Astrocyte (in vitro differentiated cells and primary cell): ENCODE measurements at regions not wholly inside any gene's neighbourhood (a gene's known extent, or its start where the extent isn't known, plus 50 kb on each side); places are given as distances from the start of the nearest gene placed in this dataset.

ENCODE experiments used
- DNase-seq: peaks from one replicate; pipeline ENCODE4 v3.0.0-alpha.2; 2010; ENCODE audit warnings: low read depth
- FAIRE-seq: peaks from 2 replicates; lab custom pipeline; 2011; peaks lifted over from hg19 to GRCh38; lab: Jason Lieb, UNC
- H2AFZ ChIP-seq: 2 replicates; pipeline ENCODE4 v1.6.0; 2012; ENCODE audit warnings: low read depth, low read length, inconsistent platforms
- H3K27ac ChIP-seq: 2 replicates; pipeline ENCODE4 v1.5.1; 2011; ENCODE audit warnings: low read depth, low read length, inconsistent platforms
- H3K27me3 ChIP-seq: 2 replicates; pipeline ENCODE4 v1.6.0; 2011; ENCODE audit warnings: low read length, inconsistent platforms; ENCODE audit not compliant: insufficient read depth
- H3K36me3 ChIP-seq: 2 replicates; pipeline ENCODE4 v1.5.1; 2011; ENCODE audit warnings: low read length, inconsistent platforms; ENCODE audit not compliant: insufficient read depth
- H3K4me1 ChIP-seq: 2 replicates; pipeline ENCODE4 v1.5.1; 2011; ENCODE audit warnings: low read length, inconsistent platforms; ENCODE audit not compliant: insufficient read depth
- H3K4me2 ChIP-seq: 2 replicates; pipeline ENCODE4 v1.6.0; 2012; ENCODE audit warnings: low read length, inconsistent platforms
- H3K4me3 ChIP-seq: 2 replicates; pipeline ENCODE4 v1.5.1; 2011; ENCODE audit warnings: low read depth, mild to moderate bottlenecking, low read length, inconsistent platforms; ENCODE audit not compliant: insufficient read depth
- H3K79me2 ChIP-seq: 2 replicates; pipeline ENCODE4 v1.6.0; 2012; ENCODE audit warnings: mild to moderate bottlenecking, low read length, inconsistent platforms; ENCODE audit not compliant: insufficient read depth
- H3K9ac ChIP-seq: 2 replicates; pipeline ENCODE4 v1.6.0; 2012; ENCODE audit warnings: mild to moderate bottlenecking, low read length, inconsistent platforms
- H3K9me3 ChIP-seq: 2 replicates; pipeline ENCODE4 v1.5.1; 2012; ENCODE audit warnings: low read depth, mild to moderate bottlenecking, low read length, inconsistent platforms; ENCODE audit not compliant: insufficient read depth
- H4K20me1 ChIP-seq: 2 replicates; pipeline ENCODE4 v1.6.0; 2012; ENCODE audit warnings: low read length, inconsistent platforms; ENCODE audit not compliant: insufficient read depth
- H3K27ac Mint-ChIP-seq: one replicate; pipeline ENCODE4 v1.8.0; 2021; ENCODE audit warnings: mild to moderate bottlenecking, mixed read lengths; ENCODE audit not compliant: unreplicated experiment
- H3K27me3 Mint-ChIP-seq: one replicate; pipeline ENCODE4 v1.8.0; 2021; ENCODE audit warnings: low read depth, mixed read lengths; ENCODE audit not compliant: unreplicated experiment
- H3K36me3 Mint-ChIP-seq: one replicate; pipeline ENCODE4 v1.8.0; 2021; ENCODE audit warnings: low read depth, mixed read lengths; ENCODE audit not compliant: unreplicated experiment
- H3K4me1 Mint-ChIP-seq: one replicate; pipeline ENCODE4 v1.8.0; 2021; ENCODE audit warnings: low read depth, mixed read lengths; ENCODE audit not compliant: unreplicated experiment
- H3K4me3 Mint-ChIP-seq: one replicate; pipeline ENCODE4 v1.8.0; 2021; ENCODE audit warnings: mild to moderate bottlenecking, moderate library complexity, mixed read lengths; ENCODE audit not compliant: unreplicated experiment
- H3K9me3 Mint-ChIP-seq: one replicate; pipeline ENCODE4 v1.8.0; 2021; ENCODE audit warnings: mild to moderate bottlenecking, mixed read lengths; ENCODE audit not compliant: unreplicated experiment
- CTCF ChIP-seq: IDR thresholded peaks from 2 replicates; pipeline ENCODE4 v1.5.1; 2011; ENCODE audit warnings: low read depth, mild to moderate bottlenecking, inconsistent platforms, low read length, moderate library complexity; ENCODE audit not compliant: insufficient read depth
- EZH2 ChIP-seq: IDR thresholded peaks from 2 replicates; pipeline ENCODE4 v1.6.1; 2012; ENCODE audit warnings: mild to moderate bottlenecking, low read length, inconsistent platforms; ENCODE audit not compliant: insufficient read depth

- no peaks in the 10 kb centered on the region for H3K36me3 ChIP-seq
- H3K79me2 ChIP-seq = no peaks in the 10 kb centered on the region
- no peak for TF ChIP-seq EZH2
- no peak for TF ChIP-seq CTCF
- no peak overlapping the region for H3K4me2 ChIP-seq
- H3K4me3 Mint-ChIP-seq = no peak overlapping the region
- FAIRE-seq (no peak), DNase-seq (no peak)
- no peaks in the 10 kb centered on the region for H3K9me3 ChIP-seq
- H3K27ac Mint-ChIP-seq = no peak overlapping the region
- no peak overlapping the region for H3K9ac ChIP-seq
- H3K4me1 ChIP-seq = no peaks in the 10 kb centered on the region
- no peaks in the 10 kb centered on the region for H3K4me1 Mint-ChIP-seq
- H3K36me3 Mint-ChIP-seq = no peaks in the 10 kb centered on the region
- no peaks in the 10 kb centered on the region for H3K9me3 Mint-ChIP-seq
- H3K27ac ChIP-seq = no peak overlapping the region
- H4K20me1 ChIP-seq = no peaks in the 10 kb centered on the region
- no peak overlapping the region for H2AFZ ChIP-seq
- no peak overlapping the region for H3K4me3 ChIP-seq
- H3K27me3 Mint-ChIP-seq = no peaks in the 10 kb centered on the region
- H3K27me3 ChIP-seq = no peaks in the 10 kb centered on the region
Observed at GRCh38 chr1:80917225-80917624, 883.5 kb upstream of the ADGRL2 start.

- no peaks in the 10 kb centered on the region for H3K4me1 Mint-ChIP-seq
- no peaks in the 10 kb centered on the region for H3K9me3 Mint-ChIP-seq
- DNase-seq (no peak), FAIRE-seq (no peak)
- Histone ChIP-seq H3K27ac (no peak overlapping the region), H3K4me3 (no peak overlapping the region), H3K27me3 (no peaks in the 10 kb centered on the region), H3K4me2 (no peak overlapping the region), H3K9ac (no peak overlapping the region), H4K20me1 (no peaks in the 10 kb centered on the region), H3K36me3 (no peaks in the 10 kb centered on the region), H3K9me3 (no peaks in the 10 kb centered on the region), H3K79me2 (no peaks in the 10 kb centered on the region), H3K4me1 (no peaks in the 10 kb centered on the region), H2AFZ (no peak overlapping the region)
- H3K27ac Mint-ChIP-seq = no peak overlapping the region
- TF ChIP-seq EZH2 (no peak), CTCF (no peak)
- H3K27me3 Mint-ChIP-seq = no peaks in the 10 kb centered on the region
- H3K4me3 Mint-ChIP-seq = no peak overlapping the region
- no peaks in the 10 kb centered on the region for H3K36me3 Mint-ChIP-seq
Observed at GRCh38 chr1:80915491-80915890, 885.2 kb upstream of the ADGRL2 start.

- no peaks in the 10 kb centered on the region for H3K4me1 ChIP-seq
- no peaks in the 10 kb centered on the region for H4K20me1 ChIP-seq
- no peak overlapping the region for H3K9ac ChIP-seq
- H3K36me3 Mint-ChIP-seq = no peaks in the 10 kb centered on the region
- no peaks in the 10 kb centered on the region for H3K4me1 Mint-ChIP-seq
- no peaks in the 10 kb centered on the region for H3K36me3 ChIP-seq
- FAIRE-seq (no peak), DNase-seq (no peak)
- H3K4me2 ChIP-seq = no peak overlapping the region
- TF ChIP-seq CTCF (no peak), EZH2 (no peak)
- H3K4me3 Mint-ChIP-seq = no peak overlapping the region
- no peaks in the 10 kb centered on the region for H3K79me2 ChIP-seq
- no peaks in the 10 kb centered on the region for H3K27me3 ChIP-seq
- no peaks in the 10 kb centered on the region for H3K27me3 Mint-ChIP-seq
- no peak overlapping the region for H2AFZ ChIP-seq
- no peaks in the 10 kb centered on the region for H3K9me3 ChIP-seq
- H3K9me3 Mint-ChIP-seq = no peaks in the 10 kb centered on the region
- H3K27ac Mint-ChIP-seq = no peak overlapping the region
- no peak overlapping the region for H3K4me3 ChIP-seq
- H3K27ac ChIP-seq = no peak overlapping the region
Observed at GRCh38 chr1:80910426-80910825, 890.3 kb upstream of the ADGRL2 start.
